ENCODE measurements at regions not wholly inside any gene's neighbourhood (a gene's known extent, or its start where the extent isn't known, plus 50 kb on each side); places are given as distances from the start of the nearest gene placed in this dataset.

DNA sequence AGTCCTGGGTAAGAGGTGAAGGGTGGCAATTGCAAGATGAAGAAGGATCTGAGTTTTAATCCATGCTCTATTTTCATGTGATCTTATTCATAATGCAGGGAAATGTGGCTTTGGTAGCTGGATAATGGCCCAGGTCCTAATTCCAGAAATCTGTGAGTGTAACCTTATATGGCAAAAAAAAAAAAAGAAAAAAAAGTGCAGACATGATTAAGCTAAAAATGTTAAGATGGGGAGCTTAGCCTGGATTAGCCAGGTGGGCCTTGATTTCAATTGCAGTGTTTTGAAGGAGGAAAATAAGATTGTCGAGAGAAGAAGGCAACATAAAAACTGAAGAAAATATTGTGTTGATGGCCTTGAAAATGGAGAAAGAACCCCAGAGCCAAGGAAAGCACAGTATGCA lies 867.7 kb upstream of the HS3ST1 start:
- no peak overlapping the region for H3K4me3 Mint-ChIP-seq
- H3K9me3 Mint-ChIP-seq (ENCODE audit: low read depth), result peaks cover 9% of the 10 kb centered on the region
- no peaks in the 10 kb centered on the region for H3K27me3 Mint-ChIP-seq
- no peaks in the 10 kb centered on the region for H3K36me3 Mint-ChIP-seq
- no peak overlapping the region for H3K27ac Mint-ChIP-seq
- no peaks in the 10 kb centered on the region for H3K4me1 Mint-ChIP-seq (ENCODE audit: low read depth)

GRCh38 chr4:12293906-12294525 lies 865.3 kb upstream of the HS3ST1 start:
- no peaks in the 10 kb centered on the region for H3K36me3 Mint-ChIP-seq
- H3K9me3 Mint-ChIP-seq (ENCODE audit: low read depth), result peaks cover 8% of the 10 kb centered on the region
- H3K27me3 Mint-ChIP-seq, result no peaks in the 10 kb centered on the region
- no peaks in the 10 kb centered on the region for H3K4me1 Mint-ChIP-seq (ENCODE audit: low read depth)
- H3K4me3 Mint-ChIP-seq, result no peak overlapping the region
- no peak overlapping the region for H3K27ac Mint-ChIP-seq

- no peaks in the 10 kb centered on the region for H3K36me3 Mint-ChIP-seq
- no peak overlapping the region for H3K4me3 Mint-ChIP-seq
- H3K9me3 Mint-ChIP-seq (ENCODE audit: low read depth), result peaks cover 17% of the 10 kb centered on the region
- no peaks in the 10 kb centered on the region for H3K27me3 Mint-ChIP-seq
- H3K27ac Mint-ChIP-seq, result no peak overlapping the region
- no peaks in the 10 kb centered on the region for H3K4me1 Mint-ChIP-seq (ENCODE audit: low read depth)
Measured at GRCh38 chr4:12286351-12286750, 857.7 kb upstream of the HS3ST1 start.

GRCh38 chr4:12270546-12270945 lies 841.9 kb upstream of the HS3ST1 start:
- H3K4me3 Mint-ChIP-seq, result no peak overlapping the region
- peaks cover 8% of the 10 kb centered on the region for H3K9me3 Mint-ChIP-seq (ENCODE audit: low read depth)
- H3K27me3 Mint-ChIP-seq, result no peaks in the 10 kb centered on the region
- H3K36me3 Mint-ChIP-seq, result no peaks in the 10 kb centered on the region
- no peak overlapping the region for H3K27ac Mint-ChIP-seq
- no peaks in the 10 kb centered on the region for H3K4me1 Mint-ChIP-seq (ENCODE audit: low read depth)

DNA sequence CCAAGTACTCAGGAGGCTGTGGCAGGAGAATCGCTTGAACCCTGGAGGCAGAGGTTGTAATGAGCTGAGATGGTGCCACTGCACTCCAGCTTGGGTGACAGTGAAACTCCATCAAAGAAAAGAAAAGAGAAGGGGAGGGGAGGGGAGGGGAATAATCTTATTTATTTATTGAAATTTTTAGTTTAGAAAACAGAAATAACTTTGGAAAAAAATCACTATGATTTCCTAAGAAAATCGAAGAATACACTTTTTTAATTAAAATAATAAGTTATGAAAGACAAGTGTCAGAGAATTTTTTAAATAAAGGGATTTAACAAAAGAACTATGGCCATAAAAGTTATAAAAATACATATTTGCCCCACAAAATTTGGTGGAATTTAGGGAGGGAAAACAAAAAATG lies 836.9 kb upstream of the HS3ST1 start:
- Mint-ChIP-seq H3K27me3 (no peaks in the 10 kb centered on the region), H3K4me3 (no peak overlapping the region), H3K9me3 (ENCODE audit: low read depth) (peaks cover 4% of the 10 kb centered on the region), H3K27ac (no peak overlapping the region), H3K4me1 (ENCODE audit: low read depth) (no peaks in the 10 kb centered on the region), H3K36me3 (no peaks in the 10 kb centered on the region)

- Mint-ChIP-seq H3K4me3 (no peak overlapping the region), H3K27ac (no peak overlapping the region), H3K9me3 (ENCODE audit: low read depth) (peaks cover 8% of the 10 kb centered on the region), H3K27me3 (no peaks in the 10 kb centered on the region), H3K36me3 (no peaks in the 10 kb centered on the region), H3K4me1 (ENCODE audit: low read depth) (no peaks in the 10 kb centered on the region)
Measured at GRCh38 chr4:12260453-12260852, 831.8 kb upstream of the HS3ST1 start.

DNA sequence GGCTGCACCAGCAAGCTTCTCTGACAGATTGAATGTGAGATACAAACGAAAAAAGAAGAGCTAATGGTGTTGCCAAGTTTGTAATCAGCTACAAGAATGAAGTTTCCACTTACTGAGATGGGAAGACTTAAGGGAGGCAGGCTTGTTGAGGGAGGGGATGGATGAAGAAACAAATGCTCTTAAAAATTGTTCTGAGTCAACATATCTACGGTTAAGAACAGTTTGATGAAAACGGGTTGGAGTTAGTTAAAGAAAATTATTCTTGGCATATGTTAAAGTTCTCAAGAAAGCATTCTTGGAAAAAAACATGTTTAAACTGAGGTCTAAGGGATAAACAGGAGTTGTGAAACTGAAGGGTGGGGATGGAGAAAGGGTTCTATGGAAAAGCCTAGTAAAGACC lies 816.3 kb upstream of the HS3ST1 start:
- no peaks in the 10 kb centered on the region for H3K4me1 Mint-ChIP-seq (ENCODE audit: low read depth)
- no peak overlapping the region for H3K27ac Mint-ChIP-seq
- H3K27me3 Mint-ChIP-seq, result no peaks in the 10 kb centered on the region
- no peak overlapping the region for H3K4me3 Mint-ChIP-seq
- no peaks in the 10 kb centered on the region for H3K36me3 Mint-ChIP-seq
- H3K9me3 Mint-ChIP-seq (ENCODE audit: low read depth), result peaks cover 15% of the 10 kb centered on the region

- H3K4me1 Mint-ChIP-seq (ENCODE audit: low read depth), result no peaks in the 10 kb centered on the region
- no peak overlapping the region for H3K27ac Mint-ChIP-seq
- H3K36me3 Mint-ChIP-seq, result no peaks in the 10 kb centered on the region
- H3K4me3 Mint-ChIP-seq, result no peak overlapping the region
- H3K27me3 Mint-ChIP-seq, result no peaks in the 10 kb centered on the region
- peaks cover 14% of the 10 kb centered on the region for H3K9me3 Mint-ChIP-seq (ENCODE audit: low read depth)
Measured at GRCh38 chr4:12242354-12242753, 813.7 kb upstream of the HS3ST1 start.

DNA sequence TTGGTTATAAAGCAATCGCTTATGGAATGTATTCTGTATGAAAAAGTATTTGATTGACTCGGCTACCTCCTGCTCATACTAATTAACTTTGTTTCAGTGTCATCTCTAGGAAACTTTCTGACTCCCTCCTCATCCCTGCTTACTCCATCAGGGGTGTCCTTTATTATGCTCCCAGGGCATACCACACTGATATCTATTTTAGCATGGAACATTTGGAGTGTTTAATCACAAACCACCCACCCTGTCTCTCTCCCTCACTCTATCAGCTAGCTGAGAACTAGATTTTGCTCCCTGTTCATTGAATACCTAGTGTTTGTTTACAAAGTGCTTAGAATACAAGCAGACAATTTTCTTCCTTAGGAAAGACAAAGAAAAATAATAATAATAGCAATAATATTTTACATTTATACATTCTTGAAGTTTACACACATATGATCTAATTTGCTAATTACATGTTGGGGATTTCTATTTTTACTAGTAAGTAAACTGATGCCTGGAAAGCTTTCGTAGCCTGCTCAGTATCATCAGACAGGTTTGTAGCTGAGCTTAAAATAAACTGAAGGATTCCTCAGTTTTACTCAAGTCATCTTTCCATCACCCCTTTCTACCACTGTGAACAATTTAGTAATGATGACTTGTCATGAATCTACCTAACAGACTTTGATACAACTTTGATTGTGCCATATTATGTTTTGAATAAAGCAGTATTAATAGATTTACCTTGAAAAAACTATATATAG lies 811.4 kb upstream of the HS3ST1 start:
- H3K36me3 Mint-ChIP-seq, result no peaks in the 10 kb centered on the region
- no peak overlapping the region for H3K4me3 Mint-ChIP-seq
- H3K27ac Mint-ChIP-seq, result no peak overlapping the region
- peaks cover 13% of the 10 kb centered on the region for H3K9me3 Mint-ChIP-seq (ENCODE audit: low read depth)
- H3K27me3 Mint-ChIP-seq, result no peaks in the 10 kb centered on the region
- no peaks in the 10 kb centered on the region for H3K4me1 Mint-ChIP-seq (ENCODE audit: low read depth)

GRCh38 chr4:12231098-12231497 lies 802.4 kb upstream of the HS3ST1 start:
- no peak overlapping the region for H3K27ac Mint-ChIP-seq
- no peaks in the 10 kb centered on the region for H3K4me1 Mint-ChIP-seq (ENCODE audit: low read depth)
- H3K9me3 Mint-ChIP-seq (ENCODE audit: low read depth), result no peaks in the 10 kb centered on the region
- H3K27me3 Mint-ChIP-seq, result no peaks in the 10 kb centered on the region
- no peak overlapping the region for H3K4me3 Mint-ChIP-seq
- H3K36me3 Mint-ChIP-seq, result no peaks in the 10 kb centered on the region

DNA sequence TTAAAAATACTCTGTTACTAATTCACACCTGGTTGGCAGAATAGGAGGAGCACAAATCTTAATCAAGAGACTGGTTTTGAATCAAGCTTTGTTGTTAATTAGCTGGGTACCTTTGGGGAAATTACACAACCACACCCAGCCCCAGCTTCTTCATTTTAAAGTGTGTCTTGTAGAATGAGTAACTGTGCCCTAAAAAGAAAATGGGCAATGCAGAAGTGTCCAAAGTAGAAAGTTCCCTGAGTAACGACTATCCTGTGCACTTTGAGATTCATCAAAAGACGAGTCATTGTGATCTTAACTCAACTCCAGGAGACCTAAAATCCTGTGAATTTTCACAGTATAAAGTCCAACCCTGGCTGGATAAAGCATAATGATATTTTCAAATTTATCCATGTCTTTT lies 792.3 kb upstream of the HS3ST1 start:
- no peak overlapping the region for H3K4me3 Mint-ChIP-seq
- H3K4me1 Mint-ChIP-seq (ENCODE audit: low read depth), result no peaks in the 10 kb centered on the region
- no peaks in the 10 kb centered on the region for H3K36me3 Mint-ChIP-seq
- H3K27ac Mint-ChIP-seq, result no peak overlapping the region
- H3K9me3 Mint-ChIP-seq (ENCODE audit: low read depth), result no peaks in the 10 kb centered on the region
- no peaks in the 10 kb centered on the region for H3K27me3 Mint-ChIP-seq

GRCh38 chr4:12211636-12212035 lies 782.9 kb upstream of the HS3ST1 start:
- H3K27me3 Mint-ChIP-seq, result no peaks in the 10 kb centered on the region
- no peaks in the 10 kb centered on the region for H3K36me3 Mint-ChIP-seq
- no peak overlapping the region for H3K4me3 Mint-ChIP-seq
- no peaks in the 10 kb centered on the region for H3K4me1 Mint-ChIP-seq (ENCODE audit: low read depth)
- no peak overlapping the region for H3K27ac Mint-ChIP-seq
- H3K9me3 Mint-ChIP-seq (ENCODE audit: low read depth), result no peaks in the 10 kb centered on the region

- no peak overlapping the region for H3K4me3 Mint-ChIP-seq
- H3K27ac Mint-ChIP-seq, result no peak overlapping the region
- no peaks in the 10 kb centered on the region for H3K36me3 Mint-ChIP-seq
- no peaks in the 10 kb centered on the region for H3K27me3 Mint-ChIP-seq
- H3K9me3 Mint-ChIP-seq (ENCODE audit: low read depth), result no peaks in the 10 kb centered on the region
- no peaks in the 10 kb centered on the region for H3K4me1 Mint-ChIP-seq (ENCODE audit: low read depth)
Measured at GRCh38 chr4:12207396-12207795, 778.7 kb upstream of the HS3ST1 start.

- H3K27me3 Mint-ChIP-seq, result no peaks in the 10 kb centered on the region
- no peaks in the 10 kb centered on the region for H3K36me3 Mint-ChIP-seq
- no peaks in the 10 kb centered on the region for H3K9me3 Mint-ChIP-seq (ENCODE audit: low read depth)
- H3K4me1 Mint-ChIP-seq (ENCODE audit: low read depth), result no peaks in the 10 kb centered on the region
- no peak overlapping the region for H3K4me3 Mint-ChIP-seq
- no peak overlapping the region for H3K27ac Mint-ChIP-seq
Measured at GRCh38 chr4:12206091-12206490, 777.4 kb upstream of the HS3ST1 start.

- no peak overlapping the region for H3K4me3 Mint-ChIP-seq
- no peaks in the 10 kb centered on the region for H3K4me1 Mint-ChIP-seq (ENCODE audit: low read depth)
- no peak overlapping the region for H3K27ac Mint-ChIP-seq
- H3K9me3 Mint-ChIP-seq (ENCODE audit: low read depth), result no peaks in the 10 kb centered on the region
- H3K36me3 Mint-ChIP-seq, result no peaks in the 10 kb centered on the region
- no peaks in the 10 kb centered on the region for H3K27me3 Mint-ChIP-seq
Measured at GRCh38 chr4:12203945-12204344, 775.3 kb upstream of the HS3ST1 start.

DNA sequence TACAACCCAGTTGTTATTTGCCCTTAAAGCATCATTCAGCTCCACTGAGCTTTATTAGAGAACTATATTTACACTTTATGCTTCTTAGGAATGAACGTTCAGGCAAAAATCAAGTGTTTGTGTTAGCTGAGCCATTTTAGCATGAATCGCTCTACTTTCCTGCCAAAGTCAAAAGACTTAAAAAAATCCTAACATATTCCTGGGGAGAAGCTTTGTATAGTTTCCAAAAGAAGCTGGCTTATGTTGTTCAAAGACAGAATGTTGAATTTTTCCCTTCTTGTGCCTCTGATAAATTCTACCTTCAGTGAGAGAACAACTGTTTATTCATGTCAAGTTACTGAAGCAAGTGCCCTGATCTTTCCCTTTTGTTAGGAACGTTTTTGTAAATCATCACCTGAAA lies 771.5 kb upstream of the HS3ST1 start:
- Mint-ChIP-seq H3K27me3 (no peaks in the 10 kb centered on the region), H3K9me3 (ENCODE audit: low read depth) (peaks cover 4% of the 10 kb centered on the region), H3K4me1 (ENCODE audit: low read depth) (no peaks in the 10 kb centered on the region), H3K36me3 (no peaks in the 10 kb centered on the region), H3K27ac (no peak overlapping the region), H3K4me3 (no peak overlapping the region)

Data from activated naive CD8-positive, alpha-beta T cell (primary cell).